Stimulated activated naive CD4-positive, alpha-beta T cell (primary cell): ENCODE measurements at regions not wholly inside any gene's neighbourhood (a gene's known extent, or its start where the extent isn't known, plus 50 kb on each side); places are given as distances from the start of the nearest gene placed in this dataset.
A peak's percentile ranks its signal among the peaks of the same experiment; 100 is the strongest.

Source experiments
- DNase-seq, 6 experiments: peaks; one replicate each; lab custom pipeline; 2025; lab: John Stamatoyannopoulos, UW

GRCh38 chr17:55829995-55830612, 79.3 kb downstream of the PCTP start:
- DNase-seq = no peak

GRCh38 chr17:55830699-55831471, 80.0 kb downstream of the PCTP start:
- no peak for DNase-seq

GRCh38 chr17:55833306-55833705, 82.5 kb downstream of the PCTP start:
- DNase-seq = no peak

- no peak for DNase-seq
Measured at GRCh38 chr17:55842405-55843158, 91.7 kb downstream of the PCTP start.

- DNase-seq = no peak
Measured at GRCh38 chr17:55843785-55844184, 92.9 kb downstream of the PCTP start.

GRCh38 chr17:55845385-55845784, 94.5 kb downstream of the PCTP start:
- DNase-seq = peak in 1 of 6 experiments; percentile 14

- DNase-seq = no peak
Measured at GRCh38 chr17:55846745-55847144, 95.9 kb downstream of the PCTP start.

- DNase-seq = no peak
Measured at GRCh38 chr17:55852734-55853133, 101.9 kb downstream of the PCTP start.

GRCh38 chr17:55859301-55859795, 108.5 kb downstream of the PCTP start:
- no peak for DNase-seq

- DNase-seq = no peak
Measured at GRCh38 chr17:55865072-55865762, 114.4 kb downstream of the PCTP start.

- DNase-seq = no peak
Measured at GRCh38 chr17:55870044-55870443, 119.2 kb downstream of the PCTP start.

- no peak for DNase-seq
Measured at GRCh38 chr17:55872374-55872773, 121.5 kb downstream of the PCTP start.

GRCh38 chr17:55873017-55873758, 122.3 kb downstream of the PCTP start:
- DNase-seq = no peak

- no peak for DNase-seq
Measured at GRCh38 chr17:55883149-55883548, 132.3 kb downstream of the PCTP start.

- no peak for DNase-seq
Measured at GRCh38 chr17:55887531-55887930, 136.7 kb downstream of the PCTP start.

GRCh38 chr17:55889271-55889670, 138.4 kb downstream of the PCTP start:
- no peak for DNase-seq

GRCh38 chr17:55895112-55895759, 144.4 kb downstream of the PCTP start:
- peak in 2 of 6 experiments; percentile 2 to 23 for DNase-seq

- DNase-seq = no peak
Measured at GRCh38 chr17:55897301-55897700, 146.4 kb downstream of the PCTP start.

- DNase-seq = no peak
Measured at GRCh38 chr17:55898195-55898594, 147.3 kb downstream of the PCTP start.

- no peak for DNase-seq
Measured at GRCh38 chr17:55900188-55900587, 149.3 kb downstream of the PCTP start.
